Choroid plexus epithelial cell (primary cell): ENCODE measurements at regions not wholly inside any gene's neighbourhood (a gene's known extent, or its start where the extent isn't known, plus 50 kb on each side); places are given as distances from the start of the nearest gene placed in this dataset.
A peak's percentile ranks its signal among the peaks of the same experiment; 100 is the strongest.

Experiments used
- DNase-seq: peaks from one replicate; pipeline ENCODE4 v3.0.0-alpha.2; 2010; ENCODE audit warnings: low read depth
- H3K4me3 ChIP-seq: 2 replicates; pipeline ENCODE4 v1.5.1; 2011; ENCODE audit warnings: low read depth, mild to moderate bottlenecking, control low read depth, low read length, moderate library complexity
- CTCF ChIP-seq: conservative IDR thresholded peaks from 2 replicates; pipeline ENCODE4 v1.5.1; 2011; ENCODE audit warnings: low read depth, mild to moderate bottlenecking, control low read depth, inconsistent platforms, low read length, moderate library complexity

GRCh38 chr5:98713856-98714255 lies 59.6 kb upstream of the RGMB start:
- no peak for DNase-seq
- TF ChIP-seq CTCF, result no peak
- no peak overlapping the region for H3K4me3 ChIP-seq

- DNase-seq, result no peak
- no peak for TF ChIP-seq CTCF
- H3K4me3 ChIP-seq, result no peak overlapping the region
Measured at GRCh38 chr5:98714710-98715288, 58.7 kb upstream of the RGMB start.

- no peak overlapping the region for H3K4me3 ChIP-seq
- DNase-seq, result peak; percentile 31
- TF ChIP-seq CTCF, result no peak
Measured at GRCh38 chr5:98721231-98721928, 52.1 kb upstream of the RGMB start.

- DNase-seq, result peak; percentile 39
- no peak overlapping the region for H3K4me3 ChIP-seq
- TF ChIP-seq CTCF, result no peak
Measured at GRCh38 chr5:98722188-98722587, 51.3 kb upstream of the RGMB start.

GRCh38 chr5:98723061-98723460 lies 50.4 kb upstream of the RGMB start:
- TF ChIP-seq CTCF, result no peak
- H3K4me3 ChIP-seq, result no peak overlapping the region
- no peak for DNase-seq
